Mucosa of descending colon (tissue), 3 donors: ENCODE measurements at regions not wholly inside any gene's neighbourhood (a gene's known extent, or its start where the extent isn't known, plus 50 kb on each side); places are given as distances from the start of the nearest gene placed in this dataset.

ENCODE experiments used
- ATAC-seq: fragments of 200-7000 bp; cut with Tn5 transposase; one replicate; pipeline ENCODE4 v1.9.1; 2020; ENCODE audit warnings: mild to moderate bottlenecking, moderate library complexity
- DNase-seq, 3 donors: peaks; one replicate each; pipeline ENCODE4 v3.0.0-alpha.2; 2020
- H3K36me3 ChIP-seq: fragments of 200-600 bp; one replicate; pipeline ENCODE4 v1.8.0; 2021; ENCODE audit warnings: low read depth, mild to moderate bottlenecking
- H3K4me1 ChIP-seq: fragments of 200-600 bp; one replicate; pipeline ENCODE4 v1.8.0; 2021; ENCODE audit warnings: low read depth, mild to moderate bottlenecking
- H3K4me3 ChIP-seq: fragments of 200-600 bp; one replicate; pipeline ENCODE4 v1.8.0; 2021; ENCODE audit warnings: mild to moderate bottlenecking
- H3K9me3 ChIP-seq: fragments of 200-600 bp; one replicate; pipeline ENCODE4 v1.8.0; 2021; ENCODE audit warnings: mild to moderate bottlenecking
- intact Hi-C, 2 donors: fragments of 100-400 bp; cut with DNase I in 1 of 2; cut with micrococcal nuclease in 1 of 2; formaldehyde crosslinking; loops; one replicate each; pipeline versions ENCODE4 v1.11.0 to v1.11.1; 2022; cut with DNase I, micrococcal nuclease
- TF ChIP-seq, protein P1 (sequence below): fragments of 200-600 bp; IDR thresholded peaks from one replicate; pipeline ENCODE4 v1.8.0; 2022; ENCODE audit warnings: antibody characterized with exemption, mild to moderate bottlenecking
- donor health status: DM: no; HTN: no; CAD: no; lungs with moderate emphysema.
- donor health status: DM: no; HTN: no; CAD: no.
- donor health status: DM: no; HTN: yes; CAD: no.

GRCh38 chr2:176626796-176627195, 357.6 kb downstream of the MTX2 start:
- ATAC-seq (no peak), DNase-seq (no peak)
- Histone ChIP-seq H3K36me3 (no peaks in the 10 kb centered on the region), H3K4me1 (no peaks in the 10 kb centered on the region), H3K4me3 (no peak overlapping the region), H3K9me3 (no peaks in the 10 kb centered on the region)
- TF ChIP-seq, protein P1, sequence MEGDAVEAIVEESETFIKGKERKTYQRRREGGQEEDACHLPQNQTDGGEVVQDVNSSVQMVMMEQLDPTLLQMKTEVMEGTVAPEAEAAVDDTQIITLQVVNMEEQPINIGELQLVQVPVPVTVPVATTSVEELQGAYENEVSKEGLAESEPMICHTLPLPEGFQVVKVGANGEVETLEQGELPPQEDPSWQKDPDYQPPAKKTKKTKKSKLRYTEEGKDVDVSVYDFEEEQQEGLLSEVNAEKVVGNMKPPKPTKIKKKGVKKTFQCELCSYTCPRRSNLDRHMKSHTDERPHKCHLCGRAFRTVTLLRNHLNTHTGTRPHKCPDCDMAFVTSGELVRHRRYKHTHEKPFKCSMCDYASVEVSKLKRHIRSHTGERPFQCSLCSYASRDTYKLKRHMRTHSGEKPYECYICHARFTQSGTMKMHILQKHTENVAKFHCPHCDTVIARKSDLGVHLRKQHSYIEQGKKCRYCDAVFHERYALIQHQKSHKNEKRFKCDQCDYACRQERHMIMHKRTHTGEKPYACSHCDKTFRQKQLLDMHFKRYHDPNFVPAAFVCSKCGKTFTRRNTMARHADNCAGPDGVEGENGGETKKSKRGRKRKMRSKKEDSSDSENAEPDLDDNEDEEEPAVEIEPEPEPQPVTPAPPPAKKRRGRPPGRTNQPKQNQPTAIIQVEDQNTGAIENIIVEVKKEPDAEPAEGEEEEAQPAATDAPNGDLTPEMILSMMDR = no peak
- intact Hi-C loops = no loop called here

DNA sequence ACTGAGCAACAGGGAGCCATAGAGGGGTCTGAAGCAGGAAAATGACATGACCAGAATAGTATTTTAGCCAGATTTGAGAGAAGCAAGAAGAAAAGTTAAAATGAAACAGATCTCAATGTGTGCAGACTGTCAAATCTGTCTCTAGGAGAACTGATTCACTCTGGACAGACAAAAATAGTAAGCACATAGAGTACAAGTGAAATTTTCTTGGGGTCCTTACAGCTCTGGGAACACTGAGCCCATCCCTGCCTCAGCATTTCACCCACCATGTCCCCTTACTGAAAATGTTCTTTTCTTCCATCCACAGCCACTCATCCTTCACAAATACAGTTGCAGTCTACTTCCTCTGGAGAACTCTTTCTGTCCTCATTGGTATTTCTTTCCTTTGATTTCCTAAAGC, 359.2 kb downstream of the MTX2 start:
- TF ChIP-seq, protein P1 = no peak
- ATAC-seq (no peak), DNase-seq (no peak)
- no peaks in the 10 kb centered on the region for H3K4me1 ChIP-seq
- intact Hi-C loops = no loop called here
- H3K4me3 ChIP-seq = no peak overlapping the region
- no peaks in the 10 kb centered on the region for H3K9me3 ChIP-seq
- H3K36me3 ChIP-seq = no peaks in the 10 kb centered on the region

DNA sequence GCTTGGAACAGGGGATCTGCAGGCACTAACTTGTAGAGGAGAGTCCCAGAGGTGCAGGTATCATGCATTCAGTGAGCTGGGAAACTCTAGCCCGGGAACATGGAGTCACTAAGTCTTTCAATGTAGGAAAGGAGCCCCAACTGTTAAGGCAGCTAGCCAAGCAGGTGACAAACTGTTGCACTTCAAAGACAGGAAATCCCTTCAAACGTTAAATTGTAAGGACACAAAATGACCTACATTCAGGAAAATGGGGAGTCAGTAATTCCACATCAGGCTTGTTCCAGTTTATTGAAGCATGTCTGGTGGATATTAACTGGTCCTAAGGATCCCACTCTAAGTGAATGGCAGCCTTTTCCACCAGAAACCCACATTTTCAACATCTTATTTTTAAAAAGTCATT, 364.5 kb downstream of the MTX2 start:
- no peak for DNase-seq
- no peak overlapping the region for H3K4me3 ChIP-seq
- H3K36me3 ChIP-seq = no peaks in the 10 kb centered on the region
- TF ChIP-seq, protein P1 = no peak
- no peaks in the 10 kb centered on the region for H3K4me1 ChIP-seq
- ATAC-seq = no peak
- no peaks in the 10 kb centered on the region for H3K9me3 ChIP-seq
- intact Hi-C loops = no loop called here

DNA sequence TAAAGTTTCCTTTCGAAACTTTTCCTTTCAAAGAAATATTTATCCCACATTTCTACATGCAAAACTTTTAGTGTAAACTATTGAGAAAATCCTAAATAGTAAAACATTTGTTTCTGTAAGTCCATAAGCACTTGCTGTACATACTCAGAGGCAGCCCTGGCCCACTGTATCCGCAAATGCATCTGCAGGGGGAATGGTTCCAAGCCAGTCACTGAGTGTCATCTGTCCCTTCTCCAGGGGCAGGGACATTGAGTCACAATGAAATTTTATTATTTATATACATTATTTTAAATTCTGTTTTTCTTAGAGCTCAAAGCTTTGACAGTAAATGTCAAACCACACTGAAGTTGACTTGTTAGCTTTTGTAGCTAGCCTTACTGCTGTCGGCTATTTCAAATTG, 367.2 kb downstream of the MTX2 start:
- no peak for ATAC-seq
- intact Hi-C loops = loop anchor here (5.0 kb wide), 2 partner anchors 494 to 509 kb away; partner anchors contain the start of gene HOXD8 (in 2 of the 2)

DNA sequence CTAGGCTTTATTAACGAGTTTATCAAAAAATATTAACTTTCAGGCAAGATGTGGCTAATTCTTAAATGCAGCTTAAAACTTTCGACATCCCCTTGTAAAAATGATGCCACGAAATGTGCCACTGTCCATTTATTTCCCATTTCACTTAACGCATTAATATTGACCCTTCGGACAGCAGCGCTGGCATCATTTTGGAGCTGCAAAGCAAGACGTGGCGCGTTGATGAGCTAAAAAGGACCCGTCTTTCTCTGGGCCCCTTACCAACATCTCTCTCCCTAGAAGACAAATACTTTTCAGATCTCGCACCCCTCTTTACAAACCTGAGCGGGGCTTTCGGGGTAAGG, 367.9 kb downstream of the MTX2 start:
- ATAC-seq = no peak
- no peaks in the 10 kb centered on the region for H3K4me1 ChIP-seq
- DNase-seq = no peak
- H3K4me3 ChIP-seq = no peak overlapping the region
- no peaks in the 10 kb centered on the region for H3K36me3 ChIP-seq
- TF ChIP-seq, protein P1 = no peak
- no peaks in the 10 kb centered on the region for H3K9me3 ChIP-seq
- intact Hi-C loops = loop anchor here (5.0 kb wide), 2 partner anchors 495 to 510 kb away; partner anchors contain the start of gene HOXD8 (in 2 of the 2)

More for the DNA sequence above, 367.2 kb downstream of the MTX2 start:
- no peak for DNase-seq
- no peaks in the 10 kb centered on the region for H3K9me3 ChIP-seq
- no peaks in the 10 kb centered on the region for H3K36me3 ChIP-seq
- no peaks in the 10 kb centered on the region for H3K4me1 ChIP-seq
- no peak overlapping the region for H3K4me3 ChIP-seq
- TF ChIP-seq, protein P1 = no peak
